ENCODE measurements at regions not wholly inside any gene's neighbourhood (a gene's known extent, or its start where the extent isn't known, plus 50 kb on each side); places are given as distances from the start of the nearest gene placed in this dataset.

GRCh38 chr10:129101232-129101980, 365.6 kb upstream of the MGMT start:
- no peak for DNase-seq (ENCODE audit: low read depth)
- TF ChIP-seq CTCF (conservative IDR thresholded peaks at IDR 0.05; ENCODE audit: low read depth, low read length) = no peak
- no peak overlapping the region for H3K4me3 ChIP-seq (ENCODE audit: low read length)

GRCh38 chr10:129102906-129103693, 363.9 kb upstream of the MGMT start:
- no peak for TF ChIP-seq CTCF (conservative IDR thresholded peaks at IDR 0.05; ENCODE audit: low read depth, low read length)

GRCh38 chr10:129104266-129105045, 362.6 kb upstream of the MGMT start:
- TF ChIP-seq CTCF (conservative IDR thresholded peaks at IDR 0.05; ENCODE audit: low read depth, low read length) = no peak
- DNase-seq (ENCODE audit: low read depth) = no peak
- H3K4me3 ChIP-seq (ENCODE audit: low read length) = no peak overlapping the region

More at GRCh38 chr10:129102906-129103693, 363.9 kb upstream of the MGMT start:
- no peak overlapping the region for H3K4me3 ChIP-seq (ENCODE audit: low read length)
- no peak for DNase-seq (ENCODE audit: low read depth)

GRCh38 chr10:129105266-129105665, 361.8 kb upstream of the MGMT start:
- no peak for TF ChIP-seq CTCF (conservative IDR thresholded peaks at IDR 0.05; ENCODE audit: low read depth, low read length)
- no peak overlapping the region for H3K4me3 ChIP-seq (ENCODE audit: low read length)
- DNase-seq (ENCODE audit: low read depth) = no peak

GRCh38 chr10:129106314-129106713, 360.7 kb upstream of the MGMT start:
- H3K4me3 ChIP-seq (ENCODE audit: low read length) = no peak overlapping the region

GRCh38 chr10:129107525-129107924, 359.5 kb upstream of the MGMT start:
- no peak overlapping the region for H3K4me3 ChIP-seq (ENCODE audit: low read length)
- no peak for TF ChIP-seq CTCF (conservative IDR thresholded peaks at IDR 0.05; ENCODE audit: low read depth, low read length)
- no peak for DNase-seq (ENCODE audit: low read depth)

More at GRCh38 chr10:129106314-129106713, 360.7 kb upstream of the MGMT start:
- no peak for TF ChIP-seq CTCF (conservative IDR thresholded peaks at IDR 0.05; ENCODE audit: low read depth, low read length)
- DNase-seq (ENCODE audit: low read depth) = no peak
